A673 (cell line): ENCODE measurements at regions not wholly inside any gene's neighbourhood (a gene's known extent, or its start where the extent isn't known, plus 50 kb on each side); places are given as distances from the start of the nearest gene placed in this dataset.

Experiments used
- BruUV-seq: library from RNA; stranded (reverse); fragments of 400-500 nt; replicated peaks from 2 replicates; lab custom pipeline; 2021; lab: Mats Ljungman, UMichigan
- CTCF ChIA-PET: fragments of 300-600 bp; sonication (Branson Sonifier 250); formaldehyde crosslinking; loops from one replicate; lab custom pipeline; 2022; ENCODE audit warnings: antibody characterized with exemption; lab: Charles Lee
- POLR2A ChIA-PET: fragments of 300-600 bp; sonication (Branson Sonifier 250); formaldehyde crosslinking; loops from one replicate; lab custom pipeline; 2022; ENCODE audit warnings: antibody characterized with exemption; ENCODE audit not compliant: low non-redundant PET; lab: Charles Lee
- DNase-seq: peaks from one replicate; pipeline ENCODE4 v3.0.0-alpha.2; 2015; ENCODE audit warnings: low spot score
- H3K27ac ChIP-seq: fragments of 200-600 bp; sonication (generic); 2 replicates; pipeline ENCODE4 v1.5.1; 2016; ENCODE audit warnings: mixed run types, low read depth, mild to moderate bottlenecking, mixed read lengths, antibody characterized with exemption, low read length; ENCODE audit not compliant: poor library complexity, severe bottlenecking
- H3K27me3 ChIP-seq: fragments of 200-600 bp; sonication (generic); replicated peaks from 2 replicates; pipeline ENCODE4 v1.6.1; 2017; ENCODE audit warnings: mixed run types, low read depth, mild to moderate bottlenecking, mixed read lengths, antibody characterized with exemption, low read length; ENCODE audit not compliant: insufficient read depth, poor library complexity
- H3K36me3 ChIP-seq: fragments of 200-600 bp; sonication (generic); 2 replicates; pipeline ENCODE4 v1.6.1; 2016; ENCODE audit warnings: mixed run types, mild to moderate bottlenecking, mixed read lengths, antibody characterized with exemption, low read length; ENCODE audit not compliant: insufficient read depth, poor library complexity, severe bottlenecking
- H3K4me1 ChIP-seq: fragments of 200-600 bp; sonication (generic); 2 replicates; pipeline ENCODE4 v1.6.1; 2017; ENCODE audit warnings: mixed run types, mild to moderate bottlenecking, mixed read lengths, antibody characterized with exemption, low read length; ENCODE audit not compliant: insufficient read depth, poor library complexity, severe bottlenecking
- H3K4me3 ChIP-seq: fragments of 200-600 bp; sonication (generic); 2 replicates; pipeline ENCODE4 v1.5.1; 2016; ENCODE audit warnings: low read depth, mixed run types, mild to moderate bottlenecking, mixed read lengths, low read length; ENCODE audit not compliant: poor library complexity, severe bottlenecking
- H3K9me3 ChIP-seq: fragments of 200-600 bp; sonication (generic); 2 replicates; pipeline ENCODE4 v1.6.1; 2016; ENCODE audit warnings: mixed run types, low read depth, mild to moderate bottlenecking, mixed read lengths, antibody characterized with exemption, low read length; ENCODE audit not compliant: poor library complexity, severe bottlenecking
- EZH2 ChIP-seq: fragments of 200-600 bp; sonication (generic); IDR thresholded peaks from 2 replicates; pipeline ENCODE4 v1.6.1; 2017; ENCODE audit warnings: borderline replicate concordance, low read depth, mild to moderate bottlenecking, mixed read lengths, antibody characterized with exemption, low read length; ENCODE audit not compliant: poor library complexity, severe bottlenecking
- intact Hi-C: fragments of 100-400 bp; cut with micrococcal nuclease; formaldehyde crosslinking; loops from one replicate; pipeline ENCODE4 v1.10.0; 2022; ENCODE audit not compliant: unreplicated experiment
- TF ChIP-seq, protein P1 (sequence below): fragments of 300-800, 200-600 bp; sonication (generic); conservative IDR thresholded peaks from 2 replicates; pipeline ENCODE4 v1.5.1; 2017; ENCODE audit warnings: low read depth, mild to moderate bottlenecking, antibody characterized with exemption, low read length, moderate library complexity, mixed read lengths

DNA sequence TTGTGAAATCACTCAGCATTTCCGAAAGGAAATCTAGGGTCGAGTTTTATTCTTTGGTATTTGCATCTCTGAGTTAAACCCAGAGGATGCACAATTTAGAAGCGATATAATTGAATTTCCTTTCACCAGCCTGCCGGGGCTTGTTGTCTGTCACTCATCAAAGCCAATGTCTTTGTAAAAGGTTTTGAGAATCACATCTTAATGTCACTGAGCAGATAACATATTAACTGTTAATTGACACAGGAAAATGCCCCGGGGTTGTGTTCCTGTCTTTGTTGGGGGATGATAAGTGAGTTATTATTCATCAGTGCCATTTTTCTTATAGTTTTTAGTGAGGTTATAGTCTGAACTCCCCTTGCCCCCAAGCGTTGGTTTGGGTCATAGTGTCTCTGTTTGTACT lies 73.4 kb downstream of the DUSP6 start:
- no peaks in the 10 kb centered on the region for H3K9me3 ChIP-seq
- no TSS peak for BruUV-seq
- peaks cover 63% of the 10 kb centered on the region for H3K4me1 ChIP-seq
- ChIA-PET POLR2A (no interaction called here), CTCF (interaction anchor here (0.7 kb wide), 1 partner anchor 207 kb away, joined by 3 read pairs; no protein-coding TSS in a partner anchor)
- peak; percentile 99 for DNase-seq
- H3K27ac ChIP-seq = peak overlapping the region; percentile 85
- no peaks in the 10 kb centered on the region for H3K27me3 ChIP-seq
- intact Hi-C loops = loop anchor here (1.0 to 10.0 kb wide), 8 partner anchors 30 to 262 kb away; partner anchors contain the start of genes GALNT4 and POC1B
- no peak overlapping the region for H3K4me3 ChIP-seq
- no peak for TF ChIP-seq EZH2
- TF ChIP-seq, protein P1, sequence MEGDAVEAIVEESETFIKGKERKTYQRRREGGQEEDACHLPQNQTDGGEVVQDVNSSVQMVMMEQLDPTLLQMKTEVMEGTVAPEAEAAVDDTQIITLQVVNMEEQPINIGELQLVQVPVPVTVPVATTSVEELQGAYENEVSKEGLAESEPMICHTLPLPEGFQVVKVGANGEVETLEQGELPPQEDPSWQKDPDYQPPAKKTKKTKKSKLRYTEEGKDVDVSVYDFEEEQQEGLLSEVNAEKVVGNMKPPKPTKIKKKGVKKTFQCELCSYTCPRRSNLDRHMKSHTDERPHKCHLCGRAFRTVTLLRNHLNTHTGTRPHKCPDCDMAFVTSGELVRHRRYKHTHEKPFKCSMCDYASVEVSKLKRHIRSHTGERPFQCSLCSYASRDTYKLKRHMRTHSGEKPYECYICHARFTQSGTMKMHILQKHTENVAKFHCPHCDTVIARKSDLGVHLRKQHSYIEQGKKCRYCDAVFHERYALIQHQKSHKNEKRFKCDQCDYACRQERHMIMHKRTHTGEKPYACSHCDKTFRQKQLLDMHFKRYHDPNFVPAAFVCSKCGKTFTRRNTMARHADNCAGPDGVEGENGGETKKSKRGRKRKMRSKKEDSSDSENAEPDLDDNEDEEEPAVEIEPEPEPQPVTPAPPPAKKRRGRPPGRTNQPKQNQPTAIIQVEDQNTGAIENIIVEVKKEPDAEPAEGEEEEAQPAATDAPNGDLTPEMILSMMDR = no peak; the same call in 1 of the 2 replicates
- H3K36me3 ChIP-seq = no peaks in the 10 kb centered on the region

DNA sequence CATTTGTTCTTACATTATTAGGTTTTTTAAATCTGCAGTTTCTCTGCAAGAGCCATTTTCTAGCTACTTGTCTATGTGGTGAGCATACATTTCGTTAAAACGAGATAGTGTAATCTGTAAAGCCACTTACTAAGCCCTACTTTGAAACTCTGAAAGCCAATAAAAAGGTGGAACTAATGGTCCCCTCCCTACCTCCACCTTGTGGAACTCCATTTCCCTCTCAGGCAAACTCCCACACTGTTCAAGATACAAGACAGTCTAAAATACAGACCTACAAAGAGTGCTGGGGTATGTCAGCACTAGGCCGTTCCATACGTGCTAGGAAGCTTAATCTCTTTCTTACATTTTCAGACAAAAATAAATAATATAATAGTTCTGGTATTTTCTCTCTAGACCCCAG lies 74.1 kb downstream of the DUSP6 start:
- Histone ChIP-seq H3K4me3 (no peak overlapping the region), H3K9me3 (no peaks in the 10 kb centered on the region), H3K36me3 (no peaks in the 10 kb centered on the region), H3K27me3 (no peaks in the 10 kb centered on the region), H3K4me1 (peaks cover 58% of the 10 kb centered on the region), H3K27ac (peak overlapping the region; percentile 84)
- no TSS peak for BruUV-seq
- CTCF ChIA-PET = interaction anchor here (0.6 kb wide), 1 partner anchor 134 kb away, joined by 3 read pairs; no protein-coding TSS in a partner anchor
- POLR2A ChIA-PET = interaction anchor here (0.5 kb wide), 1 partner anchor 28 kb away, joined by 3 read pairs; no protein-coding TSS in a partner anchor
- DNase-seq = no peak
- intact Hi-C loops = loop anchor here (1.0 to 10.0 kb wide), 5 partner anchors 31 to 261 kb away; partner anchors contain the start of genes GALNT4 and POC1B
- TF ChIP-seq, protein P1 = peak; percentile 45
- no peak for TF ChIP-seq EZH2

DNA sequence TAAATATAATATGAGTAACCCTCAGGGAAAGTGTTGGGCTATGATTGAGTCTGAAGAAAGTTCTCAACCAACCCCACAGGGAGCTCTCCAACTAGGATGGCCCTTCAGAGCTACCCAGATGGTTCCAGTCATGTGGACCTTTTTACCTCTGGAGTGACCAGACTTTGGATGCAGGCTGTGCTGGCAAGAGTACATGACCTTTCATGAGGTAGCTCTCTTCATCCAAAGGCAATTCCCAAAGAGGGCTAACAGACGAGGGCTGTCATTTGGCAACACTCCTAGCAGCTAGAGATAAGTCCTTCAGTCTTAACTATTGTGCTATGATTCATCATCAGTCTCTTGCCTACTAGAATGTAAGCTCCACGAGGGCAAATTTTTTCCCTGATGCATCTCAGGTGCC lies 75.4 kb downstream of the DUSP6 start:
- TF ChIP-seq, protein P1 = no peak
- TF ChIP-seq EZH2 = no peak
- no peak for DNase-seq
- Histone ChIP-seq H3K36me3 (no peaks in the 10 kb centered on the region), H3K27me3 (no peaks in the 10 kb centered on the region), H3K9me3 (no peaks in the 10 kb centered on the region), H3K27ac (no peak overlapping the region), H3K4me3 (no peak overlapping the region), H3K4me1 (peaks cover 49% of the 10 kb centered on the region)
- ChIA-PET POLR2A (interaction anchor here (0.5 kb wide), 1 partner anchor 27 kb away, joined by 10 read pairs; no protein-coding TSS in a partner anchor), CTCF (no interaction called here)
- intact Hi-C loops = loop anchor here (5.0 to 10.0 kb wide), 3 partner anchors 178 to 260 kb away; partner anchors contain the start of genes GALNT4 and POC1B
- no TSS peak for BruUV-seq
